ENCODE measurements at regions not wholly inside any gene's neighbourhood (a gene's known extent, or its start where the extent isn't known, plus 50 kb on each side); places are given as distances from the start of the nearest gene placed in this dataset.

GRCh38 chr9:120018037-120018436 lies 561.9 kb downstream of the CDK5RAP2 start:
- no peaks in the 10 kb centered on the region for H3K27me3 ChIP-seq (ENCODE audit: control insufficient read depth, insufficient read depth, low read length)
- no peak overlapping the region for H3K27ac ChIP-seq (ENCODE audit: low read depth, low read length)
- POLR2A ChIA-PET: no interaction called here
- H3K4me3 ChIP-seq (ENCODE audit: low read depth, low read length): no peak overlapping the region
- TF ChIP-seq CTCF (IDR thresholded peaks at IDR 0.05; ENCODE audit: low read depth, low read length): no peak
- H3K9me3 ChIP-seq (ENCODE audit: control insufficient read depth, insufficient read depth, low read length): peaks cover 3% of the 10 kb centered on the region; the same call in 1 of the 2 replicates
- CTCF ChIA-PET: no interaction called here
- no peak for DNase-seq (ENCODE audit: low read depth, low spot score)

- H3K27ac ChIP-seq (ENCODE audit: low read depth, low read length): no peak overlapping the region
- H3K9me3 ChIP-seq (ENCODE audit: control insufficient read depth, insufficient read depth, low read length): peaks cover 3% of the 10 kb centered on the region; the same call in 1 of the 2 replicates
- ChIA-PET POLR2A (no interaction called here), CTCF (no interaction called here)
- DNase-seq (ENCODE audit: low read depth, low spot score): no peak
- H3K4me3 ChIP-seq (ENCODE audit: low read depth, low read length): no peak overlapping the region
- no peak for TF ChIP-seq CTCF (IDR thresholded peaks at IDR 0.05; ENCODE audit: low read depth, low read length)
- H3K27me3 ChIP-seq (ENCODE audit: control insufficient read depth, insufficient read depth, low read length): no peaks in the 10 kb centered on the region
Observed at GRCh38 chr9:120016231-120016630, 563.7 kb downstream of the CDK5RAP2 start.

- ChIA-PET CTCF (no interaction called here), POLR2A (no interaction called here)
- Histone ChIP-seq H3K4me3 (ENCODE audit: low read depth, low read length) (no peak overlapping the region), H3K9me3 (ENCODE audit: control insufficient read depth, insufficient read depth, low read length) (peaks cover 3% of the 10 kb centered on the region; the same call in 1 of the 2 replicates), H3K27ac (ENCODE audit: low read depth, low read length) (no peak overlapping the region), H3K27me3 (ENCODE audit: control insufficient read depth, insufficient read depth, low read length) (no peaks in the 10 kb centered on the region)
- TF ChIP-seq CTCF (IDR thresholded peaks at IDR 0.05; ENCODE audit: low read depth, low read length): no peak
- no peak for DNase-seq (ENCODE audit: low read depth, low spot score)
Observed at GRCh38 chr9:120014796-120015195, 565.2 kb downstream of the CDK5RAP2 start.

GRCh38 chr9:120009856-120010255 lies 570.1 kb downstream of the CDK5RAP2 start:
- ChIA-PET CTCF (no interaction called here), POLR2A (no interaction called here)
- Histone ChIP-seq H3K4me3 (ENCODE audit: low read depth, low read length) (no peak overlapping the region), H3K27ac (ENCODE audit: low read depth, low read length) (no peak overlapping the region), H3K9me3 (ENCODE audit: control insufficient read depth, insufficient read depth, low read length) (peaks cover 2% of the 10 kb centered on the region; the same call in 1 of the 2 replicates), H3K27me3 (ENCODE audit: control insufficient read depth, insufficient read depth, low read length) (no peaks in the 10 kb centered on the region)
- TF ChIP-seq CTCF (IDR thresholded peaks at IDR 0.05; ENCODE audit: low read depth, low read length): no peak
- DNase-seq (ENCODE audit: low read depth, low spot score): no peak

- CTCF ChIA-PET: no interaction called here
- POLR2A ChIA-PET: no interaction called here
- Histone ChIP-seq H3K27me3 (ENCODE audit: control insufficient read depth, insufficient read depth, low read length) (no peaks in the 10 kb centered on the region), H3K4me3 (ENCODE audit: low read depth, low read length) (no peak overlapping the region), H3K27ac (ENCODE audit: low read depth, low read length) (no peak overlapping the region), H3K9me3 (ENCODE audit: control insufficient read depth, insufficient read depth, low read length) (no peaks in the 10 kb centered on the region)
- no peak for TF ChIP-seq CTCF (IDR thresholded peaks at IDR 0.05; ENCODE audit: low read depth, low read length)
- no peak for DNase-seq (ENCODE audit: low read depth, low spot score)
Observed at GRCh38 chr9:120001536-120001935, 578.4 kb downstream of the CDK5RAP2 start.

Data from AG04450 (cell line).